Glutamatergic neuron (in vitro differentiated cells): ENCODE measurements at regions not wholly inside any gene's neighbourhood (a gene's known extent, or its start where the extent isn't known, plus 50 kb on each side); places are given as distances from the start of the nearest gene placed in this dataset.

Experiments
- DNase-seq: peaks from one replicate; pipeline ENCODE4 v3.0.0; 2022
- H3K27ac Mint-ChIP-seq: one replicate; pipeline ENCODE4 v1.8.0; 2020; ENCODE audit warnings: mild to moderate bottlenecking, mixed read lengths, inconsistent platforms; ENCODE audit not compliant: unreplicated experiment
- H3K27me3 Mint-ChIP-seq: one replicate; pipeline ENCODE4 v1.8.0; 2020; ENCODE audit warnings: mild to moderate bottlenecking, moderate library complexity, mixed read lengths, inconsistent platforms; ENCODE audit not compliant: unreplicated experiment
- H3K36me3 Mint-ChIP-seq: one replicate; pipeline ENCODE4 v1.8.0; 2020; ENCODE audit warnings: mild to moderate bottlenecking, mixed read lengths, inconsistent platforms; ENCODE audit not compliant: unreplicated experiment
- H3K4me1 Mint-ChIP-seq: one replicate; pipeline ENCODE4 v1.8.0; 2020; ENCODE audit warnings: mild to moderate bottlenecking, low read depth, mixed read lengths, inconsistent platforms; ENCODE audit not compliant: unreplicated experiment
- H3K4me3 Mint-ChIP-seq: one replicate; pipeline ENCODE4 v1.8.0; 2020; ENCODE audit warnings: mild to moderate bottlenecking, mixed read lengths, inconsistent platforms; ENCODE audit not compliant: unreplicated experiment
- H3K9me3 Mint-ChIP-seq: one replicate; pipeline ENCODE4 v1.8.0; 2020; ENCODE audit warnings: mild to moderate bottlenecking, moderate library complexity, mixed read lengths, inconsistent platforms; ENCODE audit not compliant: unreplicated experiment
- CTCF ChIP-seq: fragments of 200-600 bp; sonication (generic); IDR thresholded peaks from one replicate; pipeline ENCODE4 v1.5.0; 2021; ENCODE audit not compliant: partially characterized antibody, unreplicated experiment

- Mint-ChIP-seq H3K27ac (no peak overlapping the region), H3K4me1 (peaks cover 24% of the 10 kb centered on the region), H3K36me3 (no peaks in the 10 kb centered on the region), H3K4me3 (no peak overlapping the region), H3K27me3 (no peaks in the 10 kb centered on the region), H3K9me3 (peaks cover 2% of the 10 kb centered on the region)
- DNase-seq = no peak
- no peak for TF ChIP-seq CTCF
These were observed 303.2 kb upstream of the UBE2E3 start for GRCh38 chr2:180677200-180677599.

DNA sequence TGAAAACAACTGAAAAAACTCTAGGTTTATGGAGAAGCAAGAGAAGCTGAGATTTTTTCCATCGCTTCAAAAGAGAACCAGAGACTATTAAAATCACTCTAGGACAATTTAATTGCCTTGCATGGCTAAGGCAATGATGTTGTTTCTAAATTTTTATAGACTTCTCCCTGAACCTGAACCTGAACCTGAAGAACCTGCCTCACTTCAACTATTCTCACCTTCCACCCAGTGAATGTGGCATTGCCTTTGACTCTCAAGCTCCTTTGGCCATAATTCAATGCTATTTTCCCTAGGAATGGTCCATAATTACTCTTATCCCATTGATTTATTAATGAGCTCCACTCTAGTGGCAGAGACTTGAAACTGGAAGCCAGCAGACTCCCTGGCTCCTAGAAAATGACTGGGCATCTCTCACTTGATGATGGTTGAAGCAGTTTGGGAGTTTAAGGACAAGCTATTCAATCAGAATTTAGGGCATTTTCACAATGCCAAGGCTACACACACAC lies 303.8 kb upstream of the UBE2E3 start:
- H3K9me3 Mint-ChIP-seq = peaks cover 2% of the 10 kb centered on the region
- DNase-seq = no peak
- H3K27me3 Mint-ChIP-seq = no peaks in the 10 kb centered on the region
- peaks cover 23% of the 10 kb centered on the region for H3K4me1 Mint-ChIP-seq
- TF ChIP-seq CTCF = no peak
- no peak overlapping the region for H3K4me3 Mint-ChIP-seq
- no peaks in the 10 kb centered on the region for H3K36me3 Mint-ChIP-seq
- no peak overlapping the region for H3K27ac Mint-ChIP-seq

DNA sequence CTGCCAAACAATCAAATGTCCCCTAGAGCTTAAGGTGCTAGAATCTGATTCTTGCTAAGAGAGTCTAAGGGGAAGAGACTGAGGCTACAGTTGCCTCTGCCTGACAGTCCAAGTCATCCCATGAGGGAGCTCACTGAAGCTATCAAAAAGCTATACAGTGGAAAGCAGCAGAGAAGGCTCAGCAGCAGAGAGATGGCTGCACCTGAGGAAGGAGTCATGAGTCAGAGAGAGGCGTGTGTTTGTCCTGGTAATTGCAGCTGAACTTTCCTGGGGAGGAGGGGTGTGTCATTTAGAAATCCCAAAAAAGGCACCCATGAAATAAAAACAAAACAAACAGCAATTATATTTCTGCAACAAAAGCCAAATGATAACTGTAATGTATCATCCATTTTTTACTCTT lies 305.2 kb upstream of the UBE2E3 start:
- H3K27ac Mint-ChIP-seq = no peak overlapping the region
- no peaks in the 10 kb centered on the region for H3K36me3 Mint-ChIP-seq
- TF ChIP-seq CTCF = no peak
- peaks cover 2% of the 10 kb centered on the region for H3K9me3 Mint-ChIP-seq
- DNase-seq = no peak
- no peaks in the 10 kb centered on the region for H3K27me3 Mint-ChIP-seq
- H3K4me3 Mint-ChIP-seq = no peak overlapping the region
- H3K4me1 Mint-ChIP-seq = peaks cover 15% of the 10 kb centered on the region

DNA sequence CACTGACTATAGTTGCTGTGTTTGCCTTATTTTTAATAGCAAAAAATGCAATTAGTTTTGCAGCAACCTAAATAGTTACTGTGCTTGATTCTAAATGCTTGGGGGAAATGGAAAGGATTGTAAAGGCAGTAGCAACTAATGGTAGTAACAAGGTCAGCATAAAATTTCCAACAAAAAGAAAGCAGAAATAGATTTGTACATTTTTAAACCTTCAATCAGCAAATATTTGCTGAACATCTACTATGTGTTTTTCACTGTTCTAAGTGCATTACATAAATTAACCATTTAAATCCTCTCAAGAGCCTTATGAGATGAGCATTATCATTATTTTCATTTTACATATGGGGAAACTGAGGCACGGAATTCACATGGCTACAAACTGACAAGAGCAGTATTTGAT lies 308.0 kb upstream of the UBE2E3 start:
- Mint-ChIP-seq H3K9me3 (peaks cover 2% of the 10 kb centered on the region), H3K4me1 (peaks cover 6% of the 10 kb centered on the region), H3K27ac (no peak overlapping the region), H3K36me3 (no peaks in the 10 kb centered on the region), H3K4me3 (no peak overlapping the region), H3K27me3 (peaks cover 1% of the 10 kb centered on the region)
- TF ChIP-seq CTCF = no peak
- DNase-seq = no peak

DNA sequence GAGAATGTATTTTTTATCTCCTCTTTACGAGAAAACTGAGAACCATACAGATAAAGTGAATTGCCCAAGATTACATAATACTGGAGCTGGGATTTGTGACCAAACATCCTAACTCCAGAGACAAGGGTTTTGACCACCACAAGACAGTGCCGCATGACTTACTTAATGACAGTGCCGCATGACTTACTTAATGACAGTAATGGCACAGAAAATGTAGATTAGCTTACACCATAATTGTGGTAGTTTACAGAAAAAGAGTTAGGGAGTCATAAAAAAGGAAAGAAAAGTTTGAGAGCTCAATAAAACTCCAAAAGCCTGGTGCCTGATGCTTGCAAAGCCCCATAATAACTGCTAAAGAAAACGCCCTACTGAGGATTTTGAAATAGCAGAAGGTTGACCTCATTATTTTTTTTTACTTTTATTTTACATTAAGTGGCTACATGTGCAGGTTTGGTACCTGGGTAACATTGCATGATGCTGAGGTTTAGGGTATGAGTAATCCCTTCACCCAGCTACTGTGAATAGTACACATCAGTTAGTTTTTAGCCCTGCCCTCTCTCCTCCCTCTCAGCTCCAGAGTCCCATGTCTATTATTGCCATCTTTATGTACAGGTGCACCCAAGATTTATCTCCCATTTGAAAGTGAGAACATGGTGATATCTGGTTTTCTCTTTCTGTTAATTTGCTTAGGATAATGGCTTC lies 310.0 kb upstream of the UBE2E3 start:
- H3K4me1 Mint-ChIP-seq = peaks cover 6% of the 10 kb centered on the region
- peaks cover 2% of the 10 kb centered on the region for H3K9me3 Mint-ChIP-seq
- DNase-seq = no peak
- no peaks in the 10 kb centered on the region for H3K36me3 Mint-ChIP-seq
- no peak overlapping the region for H3K4me3 Mint-ChIP-seq
- peaks cover 1% of the 10 kb centered on the region for H3K27me3 Mint-ChIP-seq
- no peak overlapping the region for H3K27ac Mint-ChIP-seq
- TF ChIP-seq CTCF = no peak
